ENCODE measurements at regions not wholly inside any gene's neighbourhood (a gene's known extent, or its start where the extent isn't known, plus 50 kb on each side); places are given as distances from the start of the nearest gene placed in this dataset.
A peak's percentile ranks its signal among the peaks of the same experiment; 100 is the strongest.

DNA sequence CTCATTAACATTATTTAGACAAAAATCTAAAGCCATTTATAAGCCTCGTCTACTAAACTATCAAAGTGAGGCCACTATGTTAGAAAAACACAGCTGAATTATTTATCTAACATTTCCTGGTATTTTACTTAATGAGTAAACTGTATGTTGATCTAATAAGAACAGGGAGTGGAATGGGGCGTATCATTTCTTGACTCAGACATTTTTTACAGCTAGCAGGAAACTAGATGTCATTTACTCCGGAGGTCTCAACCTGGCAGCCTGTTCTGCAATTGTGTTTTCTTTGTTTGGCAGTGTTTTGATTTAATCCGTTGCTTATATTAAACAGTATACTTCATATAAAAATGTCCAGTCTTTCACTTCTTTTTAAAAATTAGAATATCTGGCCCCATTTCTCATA lies 79.1 kb upstream of the ABI3BP start:
- DNase-seq (no peak), ATAC-seq (ENCODE audit: low FRiP score in 2 of 2) (no peak)
- Histone ChIP-seq H3K27ac (peak overlapping the region in 1 of 4 donors; percentile 67), H3K4me1 (peaks cover 9 to 25% (median 11%) of the 10 kb centered on the region in 4 donors), H3K27me3 (no peaks in the 10 kb centered on the region), H3K36me3 (no peaks in the 10 kb centered on the region), H3K9me3 (no peaks in the 10 kb centered on the region), H3K4me3 (no peak overlapping the region)
- 28 to 35% methylated on average over 4 of the region's 4 CpGs for WGBS, 2 donors
- TF ChIP-seq EP300 (IDR thresholded peaks at IDR 0.05) (no peak), CTCF (IDR thresholded peaks at IDR 0.05) (no peak), POLR2AphosphoS5 (IDR thresholded peaks at IDR 0.05) (no peak), POLR2A (IDR thresholded peaks at IDR 0.05) (no peak)

- no peak for TF ChIP-seq CTCF (IDR thresholded peaks at IDR 0.05)
- TF ChIP-seq POLR2AphosphoS5 (IDR thresholded peaks at IDR 0.05): no peak
- no peak for TF ChIP-seq EP300 (IDR thresholded peaks at IDR 0.05)
- no peak for TF ChIP-seq POLR2A (IDR thresholded peaks at IDR 0.05)
- no peak for DNase-seq
- H3K27me3 ChIP-seq: no peaks in the 10 kb centered on the region
- no peak for ATAC-seq (ENCODE audit: low FRiP score in 2 of 2)
- peaks cover 9 to 25% (median 11%) of the 10 kb centered on the region in 4 donors for H3K4me1 ChIP-seq
- no peaks in the 10 kb centered on the region for H3K36me3 ChIP-seq
- H3K4me3 ChIP-seq: no peak overlapping the region
- no peaks in the 10 kb centered on the region for H3K9me3 ChIP-seq
- peak overlapping the region in 1 of 4 donors; percentile 11 for H3K27ac ChIP-seq
Observed at GRCh38 chr3:101070799-101071121, 77.5 kb upstream of the ABI3BP start.

DNA sequence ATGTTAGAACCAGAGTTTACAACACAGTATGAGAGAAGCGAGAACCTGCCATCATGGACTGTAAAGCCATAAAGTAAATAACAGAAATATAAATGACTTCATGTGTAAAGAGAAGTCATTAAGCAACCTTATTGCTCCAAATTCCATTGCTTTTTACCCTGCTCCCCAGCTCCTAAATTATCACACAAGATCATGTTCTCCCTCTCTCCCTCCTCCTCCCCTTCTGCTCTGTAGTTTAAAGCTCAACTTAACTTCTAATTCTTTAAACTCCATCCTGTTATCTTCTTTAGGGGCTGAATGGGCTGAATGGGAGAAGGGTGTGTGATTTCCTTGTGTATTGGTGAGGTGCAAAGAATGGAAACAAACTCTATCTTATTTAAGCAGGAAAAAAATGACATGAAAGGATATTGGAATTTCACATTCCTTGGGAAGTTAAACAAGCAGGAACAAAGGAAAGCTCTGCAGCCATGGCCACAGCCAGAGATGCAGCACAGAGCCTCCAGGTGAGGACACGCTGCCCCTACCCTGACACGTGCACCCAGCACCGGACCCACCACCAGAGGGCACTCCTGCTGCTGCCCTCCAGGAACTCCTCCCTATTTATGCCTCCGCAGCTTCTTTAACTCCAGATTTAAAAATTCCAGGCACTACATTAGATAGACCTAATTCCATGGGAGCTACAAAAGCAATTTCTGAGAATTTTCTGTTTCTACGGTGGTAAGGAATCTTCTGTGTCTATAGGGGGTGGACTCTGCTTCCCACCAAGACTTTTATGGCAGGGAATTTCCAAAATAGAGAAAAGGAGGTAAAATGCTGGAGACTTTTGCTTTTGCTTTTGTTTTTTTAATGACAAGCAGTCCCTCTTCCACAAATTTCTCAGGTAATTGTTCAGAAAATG lies 76.9 kb upstream of the ABI3BP start:
- H3K9me3 ChIP-seq: no peaks in the 10 kb centered on the region
- TF ChIP-seq CTCF (IDR thresholded peaks at IDR 0.05) (peak; percentile 44 to 58 (median 48)), EP300 (IDR thresholded peaks at IDR 0.05) (no peak), POLR2AphosphoS5 (IDR thresholded peaks at IDR 0.05) (no peak)
- H3K27me3 ChIP-seq: no peaks in the 10 kb centered on the region
- H3K27ac ChIP-seq: peak overlapping the region in 2 of 4 donors; percentile 6 to 34
- peaks cover 9 to 25% (median 11%) of the 10 kb centered on the region in 4 donors for H3K4me1 ChIP-seq
- ATAC-seq (ENCODE audit: low FRiP score in 2 of 2) (peak; percentile 61 to 71), DNase-seq (peak; percentile 64 to 75)
- H3K36me3 ChIP-seq: no peaks in the 10 kb centered on the region
- no peak overlapping the region for H3K4me3 ChIP-seq
- 39 to 47% methylated on average over 6 of the region's 6 CpGs for WGBS, 2 donors

- TF ChIP-seq POLR2AphosphoS5 (IDR thresholded peaks at IDR 0.05) (no peak), CTCF (IDR thresholded peaks at IDR 0.05) (no peak), EP300 (IDR thresholded peaks at IDR 0.05) (no peak), POLR2A (IDR thresholded peaks at IDR 0.05) (no peak)
- Histone ChIP-seq H3K4me1 (peaks cover 9 to 25% (median 11%) of the 10 kb centered on the region in 4 donors), H3K27ac (peak overlapping the region in 1 of 4 donors; percentile 34), H3K27me3 (no peaks in the 10 kb centered on the region), H3K9me3 (no peaks in the 10 kb centered on the region), H3K4me3 (no peak overlapping the region), H3K36me3 (no peaks in the 10 kb centered on the region)
- DNase-seq (no peak), ATAC-seq (ENCODE audit: low FRiP score in 2 of 2) (no peak)
- WGBS, 2 donors: 39 to 46% methylated on average over 1 of the region's 1 CpG
Observed at GRCh38 chr3:101068876-101069606, 75.8 kb upstream of the ABI3BP start.
